ENCODE measurements at regions not wholly inside any gene's neighbourhood (a gene's known extent, or its start where the extent isn't known, plus 50 kb on each side); places are given as distances from the start of the nearest gene placed in this dataset.

- TF ChIP-seq CTCF (IDR thresholded peaks at IDR 0.05; ENCODE audit: borderline replicate concordance, insufficient read depth, low read depth, low read length) = no peak
- H3K4me3 ChIP-seq (ENCODE audit: low read depth, low read length) = no peak overlapping the region
These were observed 95.6 kb upstream of the SLC35B3 start for GRCh38 chr6:8530785-8531435.

- no peak for TF ChIP-seq CTCF (IDR thresholded peaks at IDR 0.05; ENCODE audit: borderline replicate concordance, insufficient read depth, low read depth, low read length)
- no peak overlapping the region for H3K4me3 ChIP-seq (ENCODE audit: low read depth, low read length)
These were observed 93.9 kb upstream of the SLC35B3 start for GRCh38 chr6:8529250-8529649.

GRCh38 chr6:8527818-8528217 is 92.5 kb upstream of the SLC35B3 start:
- no peak for TF ChIP-seq CTCF (IDR thresholded peaks at IDR 0.05; ENCODE audit: borderline replicate concordance, insufficient read depth, low read depth, low read length)
- H3K4me3 ChIP-seq (ENCODE audit: low read depth, low read length) = no peak overlapping the region

- no peak for TF ChIP-seq CTCF (IDR thresholded peaks at IDR 0.05; ENCODE audit: borderline replicate concordance, insufficient read depth, low read depth, low read length)
- H3K4me3 ChIP-seq (ENCODE audit: low read depth, low read length) = no peak overlapping the region
These were observed 91.3 kb upstream of the SLC35B3 start for GRCh38 chr6:8526624-8527023.

GRCh38 chr6:8525370-8525769 is 90.0 kb upstream of the SLC35B3 start:
- H3K4me3 ChIP-seq (ENCODE audit: low read depth, low read length) = no peak overlapping the region
- TF ChIP-seq CTCF (IDR thresholded peaks at IDR 0.05; ENCODE audit: borderline replicate concordance, insufficient read depth, low read depth, low read length) = no peak

- no peak for TF ChIP-seq CTCF (IDR thresholded peaks at IDR 0.05; ENCODE audit: borderline replicate concordance, insufficient read depth, low read depth, low read length)
- no peak overlapping the region for H3K4me3 ChIP-seq (ENCODE audit: low read depth, low read length)
These were observed 77.8 kb upstream of the SLC35B3 start for GRCh38 chr6:8513174-8513573.

- no peak overlapping the region for H3K4me3 ChIP-seq (ENCODE audit: low read depth, low read length)
- no peak for TF ChIP-seq CTCF (IDR thresholded peaks at IDR 0.05; ENCODE audit: borderline replicate concordance, insufficient read depth, low read depth, low read length)
These were observed 71.9 kb upstream of the SLC35B3 start for GRCh38 chr6:8507286-8507685.
